ENCODE measurements at regions not wholly inside any gene's neighbourhood (a gene's known extent, or its start where the extent isn't known, plus 50 kb on each side); places are given as distances from the start of the nearest gene placed in this dataset.

DNA sequence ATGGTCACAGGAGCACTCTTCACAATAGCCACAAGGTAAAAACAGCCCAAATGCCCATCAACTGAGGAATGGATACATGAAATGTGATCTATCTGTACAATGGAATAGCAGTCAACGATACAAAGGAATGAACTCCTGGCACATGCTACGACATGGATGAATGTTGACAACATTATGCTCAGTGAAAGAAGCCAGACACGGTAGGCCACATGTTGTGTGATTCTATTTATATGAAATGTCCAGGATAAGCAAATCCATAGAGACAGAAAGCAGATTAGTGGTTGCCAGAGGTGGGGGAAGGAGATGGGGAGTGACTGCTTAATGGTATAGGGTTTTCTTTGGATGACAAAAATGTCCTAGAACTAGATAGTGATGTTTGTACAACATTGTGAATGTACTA is 58.7 kb upstream of the GPM6B start:
- Histone ChIP-seq H3K36me3 (no peaks in the 10 kb centered on the region), H3K4me3 (no peak overlapping the region), H3K9me3 (no peaks in the 10 kb centered on the region), H3K27me3 (no peaks in the 10 kb centered on the region), H3K27ac (no peak overlapping the region), H3K4me1 (no peaks in the 10 kb centered on the region)
- TF ChIP-seq EP300 (IDR thresholded peaks at IDR 0.05), result no peak
- TF ChIP-seq POLR2A (IDR thresholded peaks at IDR 0.05), result no peak
- no peak for TF ChIP-seq POLR2AphosphoS5 (IDR thresholded peaks at IDR 0.05)
- TF ChIP-seq, protein P1, sequence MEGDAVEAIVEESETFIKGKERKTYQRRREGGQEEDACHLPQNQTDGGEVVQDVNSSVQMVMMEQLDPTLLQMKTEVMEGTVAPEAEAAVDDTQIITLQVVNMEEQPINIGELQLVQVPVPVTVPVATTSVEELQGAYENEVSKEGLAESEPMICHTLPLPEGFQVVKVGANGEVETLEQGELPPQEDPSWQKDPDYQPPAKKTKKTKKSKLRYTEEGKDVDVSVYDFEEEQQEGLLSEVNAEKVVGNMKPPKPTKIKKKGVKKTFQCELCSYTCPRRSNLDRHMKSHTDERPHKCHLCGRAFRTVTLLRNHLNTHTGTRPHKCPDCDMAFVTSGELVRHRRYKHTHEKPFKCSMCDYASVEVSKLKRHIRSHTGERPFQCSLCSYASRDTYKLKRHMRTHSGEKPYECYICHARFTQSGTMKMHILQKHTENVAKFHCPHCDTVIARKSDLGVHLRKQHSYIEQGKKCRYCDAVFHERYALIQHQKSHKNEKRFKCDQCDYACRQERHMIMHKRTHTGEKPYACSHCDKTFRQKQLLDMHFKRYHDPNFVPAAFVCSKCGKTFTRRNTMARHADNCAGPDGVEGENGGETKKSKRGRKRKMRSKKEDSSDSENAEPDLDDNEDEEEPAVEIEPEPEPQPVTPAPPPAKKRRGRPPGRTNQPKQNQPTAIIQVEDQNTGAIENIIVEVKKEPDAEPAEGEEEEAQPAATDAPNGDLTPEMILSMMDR (IDR thresholded peaks at IDR 0.05), result no peak
- WGBS, result 71% methylated on average over 3 of the region's 3 CpGs
- no peak for DNase-seq (ENCODE audit: low spot score in 2 of 2)

- no peak overlapping the region for H3K27ac ChIP-seq
- H3K36me3 ChIP-seq, result no peaks in the 10 kb centered on the region
- no peak overlapping the region for H3K4me3 ChIP-seq
- no peaks in the 10 kb centered on the region for H3K4me1 ChIP-seq
- no peaks in the 10 kb centered on the region for H3K9me3 ChIP-seq
- no peaks in the 10 kb centered on the region for H3K27me3 ChIP-seq
- no peak for DNase-seq (ENCODE audit: low spot score in 2 of 2)
- TF ChIP-seq POLR2AphosphoS5 (IDR thresholded peaks at IDR 0.05), result no peak
- TF ChIP-seq POLR2A (IDR thresholded peaks at IDR 0.05), result no peak
- TF ChIP-seq, protein P1 (IDR thresholded peaks at IDR 0.05), result no peak
- no peak for TF ChIP-seq EP300 (IDR thresholded peaks at IDR 0.05)
These were observed 51.7 kb upstream of the GPM6B start for GRCh38 chrX:13868591-13868990.

Measured in suprapubic skin (tissue), 4 donors.